Immature natural killer cell (primary cell): ENCODE measurements at regions not wholly inside any gene's neighbourhood (a gene's known extent, or its start where the extent isn't known, plus 50 kb on each side); places are given as distances from the start of the nearest gene placed in this dataset.
"Not testable (repeated sequence)": the region's sequence is repeated elsewhere in the genome, so short reads cannot be mapped to it uniquely, and the experiment has no call there.

Experiments used
- DNase-seq, 3 donors: peaks; one replicate each; pipeline ENCODE4 v3.0.0; 2022; ENCODE audit warnings: mixed read lengths in 1 of 3
- H3K27ac Mint-ChIP-seq, 6 donors: one replicate each; pipeline ENCODE4 v1.8.0; 2020; ENCODE audit warnings: mixed read lengths in 6 of 6, mild to moderate bottlenecking in 5 of 6, inconsistent platforms in 4 of 6, moderate library complexity in 3 of 6
- H3K27me3 Mint-ChIP-seq, 3 donors: one replicate each; pipeline ENCODE4 v1.8.0; 2020 to 2021; ENCODE audit warnings: low read depth in 3 of 3, mild to moderate bottlenecking in 3 of 3, mixed read lengths in 3 of 3, moderate library complexity in 3 of 3, inconsistent platforms in 1 of 3
- H3K36me3 Mint-ChIP-seq, 3 donors: one replicate each; pipeline ENCODE4 v1.8.0; 2020; ENCODE audit warnings: mixed read lengths in 3 of 3, inconsistent platforms in 2 of 3, mild to moderate bottlenecking in 2 of 3
- H3K4me1 Mint-ChIP-seq, 2 donors: one replicate each; pipeline ENCODE4 v1.8.0; 2020; ENCODE audit warnings: inconsistent platforms in 2 of 2, mild to moderate bottlenecking in 2 of 2, mixed read lengths in 2 of 2, moderate library complexity in 1 of 2
- H3K4me3 Mint-ChIP-seq, 5 donors: one replicate each; pipeline ENCODE4 v1.8.0; 2020; ENCODE audit warnings: mild to moderate bottlenecking in 5 of 5, mixed read lengths in 5 of 5, inconsistent platforms in 3 of 5, moderate library complexity in 3 of 5
- H3K9me3 Mint-ChIP-seq, 6 donors: one replicate each; pipeline ENCODE4 v1.8.0; 2020; ENCODE audit warnings: mild to moderate bottlenecking in 6 of 6, mixed read lengths in 6 of 6, inconsistent platforms in 4 of 6, moderate library complexity in 3 of 6

DNA sequence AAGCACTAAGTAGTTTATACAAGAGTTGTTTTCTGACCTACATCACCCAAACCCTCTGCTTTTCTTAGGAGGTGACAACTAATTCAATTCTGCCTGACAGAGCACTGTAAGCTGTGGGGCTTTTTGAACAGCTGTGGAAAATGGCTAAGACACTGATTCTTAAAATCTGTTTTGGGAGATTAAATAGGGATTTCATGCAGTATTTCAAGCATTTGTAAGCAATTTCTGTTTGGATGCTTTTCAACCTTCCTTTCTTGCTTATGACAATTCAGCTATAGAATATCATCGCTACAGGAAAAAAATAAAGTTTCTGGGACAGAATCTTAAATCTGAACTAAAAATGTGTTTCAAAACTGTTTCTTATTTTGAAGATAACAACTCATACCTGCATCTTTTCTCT lies 459.5 kb downstream of the RAPGEF2 start:
- H3K4me1 Mint-ChIP-seq, result no peaks in the 10 kb centered on the region
- peaks cover 0 to 27% (median 8%) of the 10 kb centered on the region in 6 donors for H3K9me3 Mint-ChIP-seq
- peaks cover 0 to 1% (median 0%) of the 10 kb centered on the region in 3 donors for H3K27me3 Mint-ChIP-seq
- no peak overlapping the region for H3K4me3 Mint-ChIP-seq
- no peaks in the 10 kb centered on the region for H3K36me3 Mint-ChIP-seq
- no peak for DNase-seq
- no peak overlapping the region for H3K27ac Mint-ChIP-seq

DNA sequence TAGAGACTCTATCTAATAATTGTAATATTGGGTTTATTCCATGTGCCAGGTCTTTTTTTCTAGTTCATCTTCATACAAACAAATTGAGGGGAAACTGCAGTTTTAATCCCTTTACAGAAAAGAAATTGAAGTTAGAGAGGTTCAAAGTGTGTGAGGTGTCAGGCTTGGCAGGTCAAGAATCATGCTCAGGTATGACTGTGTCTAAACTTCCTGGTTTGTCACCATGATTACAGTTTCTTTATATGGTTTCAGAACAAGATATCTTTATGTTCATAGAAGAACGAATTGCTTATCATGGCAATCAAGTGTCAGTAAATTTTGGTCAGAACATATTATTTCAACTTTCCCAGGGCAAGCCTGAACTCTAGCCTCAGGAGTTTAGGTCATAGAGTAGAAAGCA lies 460.4 kb downstream of the RAPGEF2 start:
- H3K4me3 Mint-ChIP-seq, result no peak overlapping the region
- no peak for DNase-seq

DNA sequence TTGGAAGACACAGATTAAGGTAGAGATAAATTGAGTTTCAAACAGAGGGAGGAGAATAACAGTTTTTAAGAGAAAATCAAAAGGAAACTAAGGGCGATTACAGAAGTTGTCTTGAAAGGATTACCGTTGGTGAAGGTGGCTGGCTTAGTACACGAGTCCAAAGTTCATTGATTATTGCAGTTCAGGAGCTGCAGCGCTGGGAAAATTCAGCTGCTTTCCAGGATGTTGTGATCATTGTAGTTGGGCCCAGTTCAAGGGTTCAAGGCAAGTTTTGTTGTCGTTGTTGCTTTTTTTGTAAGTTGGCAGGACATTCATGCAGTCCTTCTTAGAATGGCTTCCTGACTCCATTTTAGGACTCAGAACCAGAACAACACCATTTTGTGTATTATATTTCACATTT lies 461.7 kb downstream of the RAPGEF2 start:
- Mint-ChIP-seq H3K4me1 (no peaks in the 10 kb centered on the region), H3K4me3 (no peak overlapping the region), H3K9me3 (peaks cover 6 to 42% (median 10%) of the 10 kb centered on the region in 6 donors), H3K27me3 (peaks cover 0 to 1% (median 0%) of the 10 kb centered on the region in 3 donors), H3K36me3 (no peaks in the 10 kb centered on the region), H3K27ac (no peak overlapping the region)
- DNase-seq, result no peak

More for the DNA sequence above, 460.4 kb downstream of the RAPGEF2 start:
- Mint-ChIP-seq H3K27me3 (peaks cover 0 to 1% (median 0%) of the 10 kb centered on the region in 3 donors), H3K27ac (no peak overlapping the region), H3K9me3 (peaks cover 0 to 33% (median 8%) of the 10 kb centered on the region in 6 donors), H3K4me1 (no peaks in the 10 kb centered on the region), H3K36me3 (no peaks in the 10 kb centered on the region)

DNA sequence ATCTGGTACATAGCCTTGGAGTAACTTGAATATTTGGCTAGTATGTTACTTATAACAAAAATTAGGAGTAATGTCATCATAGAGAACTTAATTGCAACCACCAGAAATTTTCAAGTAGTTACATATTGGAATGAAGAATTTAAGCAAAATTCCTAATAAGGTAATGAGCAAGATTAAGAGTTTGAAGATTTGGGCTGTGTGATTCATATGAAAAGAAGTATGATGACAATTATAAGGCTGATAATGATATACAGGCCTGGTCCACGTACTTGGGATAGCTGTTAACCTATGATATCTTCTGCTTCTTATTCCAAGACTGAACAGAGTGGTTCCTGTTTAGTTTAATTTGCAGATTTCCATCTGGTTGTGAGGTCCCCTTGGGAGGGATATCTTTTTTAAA lies 463.9 kb downstream of the RAPGEF2 start:
- Mint-ChIP-seq H3K4me1 (no peaks in the 10 kb centered on the region), H3K27me3 (peaks cover 0 to 1% (median 0%) of the 10 kb centered on the region in 3 donors), H3K9me3 (peaks cover 16 to 58% (median 28%) of the 10 kb centered on the region in 6 donors), H3K27ac (no peak overlapping the region), H3K36me3 (no peaks in the 10 kb centered on the region), H3K4me3 (no peak overlapping the region)
- no peak for DNase-seq

DNA sequence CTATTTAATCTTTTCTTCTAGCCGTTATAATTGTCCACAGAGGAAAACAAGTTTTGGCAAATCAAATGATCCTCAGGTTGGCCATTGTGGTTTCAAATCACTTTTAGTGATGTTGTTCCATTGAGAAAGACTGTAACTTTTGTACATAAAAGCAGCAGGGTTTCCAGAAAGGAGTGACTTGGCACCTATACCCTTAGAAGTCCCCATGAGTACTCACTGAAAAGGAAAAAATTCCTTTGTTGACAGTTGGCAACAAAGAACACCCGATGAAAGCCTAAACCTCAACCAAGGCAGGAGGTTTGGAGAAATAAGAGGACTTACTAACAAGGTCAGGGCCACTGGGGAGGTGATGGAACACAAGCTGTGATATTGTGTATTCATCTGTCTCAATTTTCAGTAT lies 474.4 kb downstream of the RAPGEF2 start:
- Mint-ChIP-seq H3K27me3 (no peaks in the 10 kb centered on the region), H3K4me3 (no peak overlapping the region), H3K9me3 (peaks cover 4 to 21% (median 5%) of the 10 kb centered on the region in 6 donors), H3K27ac (no peak overlapping the region), H3K36me3 (no peaks in the 10 kb centered on the region), H3K4me1 (no peaks in the 10 kb centered on the region)
- DNase-seq, result no peak

DNA sequence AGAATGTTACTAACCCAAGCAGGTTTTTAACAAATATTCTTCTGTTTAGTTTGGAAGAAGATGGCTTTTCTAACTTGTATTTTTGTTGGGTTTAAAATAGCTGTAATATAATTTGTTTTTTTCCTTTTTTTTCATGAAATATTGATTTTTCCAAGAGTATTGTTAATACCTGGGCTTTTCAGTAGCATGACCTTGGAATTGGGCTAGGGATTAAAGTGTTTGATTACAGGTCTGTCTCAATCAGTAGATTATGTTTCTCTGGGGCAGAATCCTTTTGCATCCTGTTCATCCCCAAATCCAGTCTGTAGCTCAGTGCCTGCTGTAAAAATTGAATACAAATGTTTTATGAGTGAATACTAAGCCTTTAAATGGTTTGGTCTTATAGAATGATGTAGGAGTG lies 479.8 kb downstream of the RAPGEF2 start:
- Mint-ChIP-seq H3K9me3 (peaks cover 8 to 28% (median 14%) of the 10 kb centered on the region in 6 donors), H3K4me3 (no peak overlapping the region)

DNA sequence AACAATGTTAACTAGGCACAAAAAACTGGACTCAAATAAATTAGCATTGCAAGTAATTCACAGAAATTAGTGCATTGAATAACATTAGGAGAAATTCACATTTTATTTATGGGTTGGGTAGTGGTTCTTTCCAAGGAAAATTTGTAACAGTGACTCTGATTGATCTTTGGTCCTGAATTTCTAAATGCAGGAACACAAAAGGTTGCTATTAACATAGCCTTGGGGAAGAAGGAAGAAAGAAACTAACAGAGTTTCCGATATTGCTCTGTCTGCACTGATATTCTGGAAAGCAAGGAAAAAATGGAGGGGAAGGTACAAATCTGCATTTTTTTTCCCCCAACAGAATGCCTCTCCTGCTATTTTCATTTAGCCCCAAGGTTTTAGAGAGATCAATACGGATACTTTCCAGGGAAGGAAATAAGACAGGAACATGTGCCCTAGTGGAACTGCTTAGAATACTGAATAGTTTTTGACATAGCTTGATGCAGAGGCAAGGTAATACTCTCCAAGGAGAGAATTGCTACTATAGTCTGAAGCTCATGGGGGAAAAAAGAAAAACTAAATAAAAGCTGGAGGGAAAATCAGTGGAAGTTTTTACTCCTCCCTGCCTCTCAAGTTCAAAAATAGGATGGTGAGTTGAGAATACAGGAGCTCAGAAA lies 490.1 kb downstream of the RAPGEF2 start:
- no peak overlapping the region for H3K4me3 Mint-ChIP-seq
- no peak overlapping the region for H3K27ac Mint-ChIP-seq
- no peaks in the 10 kb centered on the region for H3K27me3 Mint-ChIP-seq
- peaks cover 0 to 12% (median 3%) of the 10 kb centered on the region in 6 donors for H3K9me3 Mint-ChIP-seq
- no peaks in the 10 kb centered on the region for H3K4me1 Mint-ChIP-seq
- no peaks in the 10 kb centered on the region for H3K36me3 Mint-ChIP-seq
- DNase-seq, result no peak

More for the DNA sequence above, 479.8 kb downstream of the RAPGEF2 start:
- Mint-ChIP-seq H3K4me1 (no peaks in the 10 kb centered on the region), H3K27me3 (peaks cover 0 to 3% (median 0%) of the 10 kb centered on the region in 3 donors), H3K27ac (no peak overlapping the region), H3K36me3 (peaks cover 0 to 4% (median 0%) of the 10 kb centered on the region in 3 donors)
- DNase-seq, result no peak

DNA sequence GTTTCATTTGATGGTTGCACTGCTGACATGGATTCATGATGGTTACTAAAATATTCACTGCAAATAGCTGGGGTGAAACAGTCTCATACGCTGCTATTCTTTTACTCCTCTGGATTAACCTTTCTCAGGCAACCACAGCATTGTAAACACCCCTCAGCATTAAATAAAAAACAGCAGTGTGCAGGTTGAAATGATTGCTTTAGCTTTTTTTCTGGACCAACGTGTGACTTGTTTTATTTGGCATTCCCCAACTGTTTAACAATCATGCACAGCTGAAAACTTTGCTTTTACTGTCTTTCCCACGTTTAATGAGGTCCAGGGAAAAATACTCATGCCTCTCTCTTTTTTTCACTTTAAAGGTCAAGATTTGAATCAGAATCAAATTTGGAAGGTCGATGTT lies 490.8 kb downstream of the RAPGEF2 start:
- Mint-ChIP-seq H3K27ac (no peak overlapping the region), H3K27me3 (no peaks in the 10 kb centered on the region), H3K4me3 (no peak overlapping the region), H3K36me3 (no peaks in the 10 kb centered on the region), H3K4me1 (no peaks in the 10 kb centered on the region), H3K9me3 (peaks cover 0 to 15% (median 3%) of the 10 kb centered on the region in 6 donors)
- DNase-seq, result no peak

DNA sequence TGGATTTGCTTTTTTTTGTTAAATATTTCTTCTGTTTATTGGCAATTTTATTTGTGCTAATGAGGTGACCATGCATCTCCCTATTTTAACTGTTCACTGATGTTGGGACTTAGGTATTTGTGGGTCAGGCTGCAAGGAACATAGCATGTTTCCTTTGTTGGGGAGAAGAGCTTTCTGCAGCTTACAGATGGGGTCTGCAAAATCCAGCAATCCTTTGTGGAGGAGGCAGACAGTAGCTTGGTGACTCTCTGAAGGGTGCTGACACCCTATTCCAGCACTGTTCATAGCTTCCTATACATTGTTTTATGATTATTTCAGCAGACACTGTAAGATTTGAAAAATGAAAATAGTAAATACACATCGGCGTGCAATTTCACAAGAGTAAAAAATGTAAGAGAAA lies 491.7 kb downstream of the RAPGEF2 start:
- H3K4me1 Mint-ChIP-seq, result no peaks in the 10 kb centered on the region
- peaks cover 0 to 15% (median 3%) of the 10 kb centered on the region in 6 donors for H3K9me3 Mint-ChIP-seq
- H3K27ac Mint-ChIP-seq, result no peak overlapping the region
- H3K4me3 Mint-ChIP-seq, result no peak overlapping the region
- H3K27me3 Mint-ChIP-seq, result no peaks in the 10 kb centered on the region
- DNase-seq, result no peak
- no peaks in the 10 kb centered on the region for H3K36me3 Mint-ChIP-seq

DNA sequence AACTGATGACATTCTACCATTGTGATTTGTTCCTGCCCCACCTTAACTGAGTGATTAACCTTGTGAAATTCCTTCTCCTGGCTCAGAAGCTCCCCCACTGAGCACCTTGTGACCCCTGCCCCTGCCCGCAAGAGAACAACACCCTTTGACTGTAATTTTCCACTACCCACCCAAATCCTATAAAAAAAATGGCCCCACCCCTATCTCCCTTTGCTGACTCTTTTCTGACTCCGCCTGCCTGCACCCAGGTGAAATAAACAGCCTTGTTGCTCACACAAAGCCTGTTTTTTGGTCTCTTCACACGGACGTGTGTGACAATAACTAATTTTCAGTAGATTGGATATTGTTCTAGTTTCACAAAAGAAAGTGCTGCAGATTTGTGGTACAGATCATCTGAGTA lies 492.2 kb downstream of the RAPGEF2 start:
- not testable (repeated sequence) for H3K27me3 Mint-ChIP-seq, H3K36me3 Mint-ChIP-seq, DNase-seq, H3K27ac Mint-ChIP-seq, H3K4me1 Mint-ChIP-seq, H3K4me3 Mint-ChIP-seq
- H3K9me3 Mint-ChIP-seq, result peaks cover 0 to 13% (median 5%) of the 10 kb centered on the region in 6 donors

DNA sequence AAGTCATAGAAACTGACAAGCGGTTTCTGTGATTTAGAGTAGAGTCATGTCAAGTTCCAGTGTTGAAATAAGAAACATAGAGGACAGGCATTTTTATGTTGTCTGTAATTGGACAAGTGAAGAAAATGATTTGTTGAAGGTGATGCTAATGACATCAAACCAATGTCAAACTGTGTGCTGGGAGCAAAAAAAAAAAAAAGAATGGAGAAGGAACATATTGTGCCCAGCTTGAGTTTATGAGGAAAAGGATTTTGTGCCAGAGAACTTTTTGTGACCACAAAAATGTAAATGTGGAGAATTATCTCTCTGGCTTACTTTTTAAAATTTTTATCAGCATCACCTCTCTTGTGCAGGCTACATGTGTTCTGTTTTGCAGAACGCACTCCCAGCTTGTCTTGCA lies 495.7 kb downstream of the RAPGEF2 start:
- H3K4me3 Mint-ChIP-seq, result no peak overlapping the region
- peaks cover 0 to 10% (median 4%) of the 10 kb centered on the region in 6 donors for H3K9me3 Mint-ChIP-seq
- no peaks in the 10 kb centered on the region for H3K4me1 Mint-ChIP-seq
- DNase-seq, result no peak
- no peaks in the 10 kb centered on the region for H3K27me3 Mint-ChIP-seq
- no peak overlapping the region for H3K27ac Mint-ChIP-seq
- no peaks in the 10 kb centered on the region for H3K36me3 Mint-ChIP-seq

DNA sequence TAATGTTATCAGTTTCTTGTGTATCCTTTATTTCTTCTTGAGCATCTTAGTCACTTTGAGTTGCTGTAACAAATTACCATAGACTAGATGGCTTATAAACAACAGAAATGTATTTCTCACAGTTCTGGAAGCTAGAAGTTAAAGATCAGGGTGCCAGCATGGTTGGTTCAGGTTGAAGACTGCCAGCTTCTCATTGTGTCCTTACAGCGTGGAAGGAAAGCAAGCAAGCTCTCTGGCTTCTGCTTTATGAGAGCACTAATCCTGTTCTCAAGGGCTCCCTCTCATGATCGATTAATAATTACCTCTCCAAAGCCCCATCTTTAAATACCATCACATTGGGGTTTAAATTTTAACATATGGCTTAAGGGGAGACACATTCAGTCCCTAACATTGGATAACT lies 497.2 kb downstream of the RAPGEF2 start:
- Mint-ChIP-seq H3K36me3 (no peaks in the 10 kb centered on the region), H3K4me1 (no peaks in the 10 kb centered on the region), H3K4me3 (no peak overlapping the region), H3K27me3 (no peaks in the 10 kb centered on the region), H3K27ac (no peak overlapping the region), H3K9me3 (peaks cover 0 to 15% (median 3%) of the 10 kb centered on the region in 6 donors)
- DNase-seq, result no peak

DNA sequence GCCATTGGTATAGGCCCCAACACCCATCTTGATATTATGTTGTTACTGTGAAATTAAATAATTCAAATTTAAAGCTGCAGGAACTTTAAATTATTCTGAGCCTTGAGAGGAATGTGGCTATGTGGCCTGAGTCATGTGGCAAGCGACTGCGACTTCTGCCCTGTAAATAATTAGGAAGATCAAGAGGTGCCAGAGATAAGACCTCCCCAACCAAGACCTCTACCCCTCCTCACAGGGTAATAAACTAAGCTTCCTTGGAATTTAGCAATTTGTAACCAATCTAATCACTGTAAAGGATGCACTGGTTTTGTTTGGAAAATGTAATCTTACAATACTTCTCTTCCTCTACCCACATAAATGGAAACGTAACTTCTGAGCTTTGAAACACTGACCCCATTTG lies 501.9 kb downstream of the RAPGEF2 start:
- Mint-ChIP-seq H3K27ac (no peak overlapping the region), H3K36me3 (no peaks in the 10 kb centered on the region), H3K4me1 (no peaks in the 10 kb centered on the region), H3K27me3 (no peaks in the 10 kb centered on the region), H3K9me3 (peaks cover 0 to 11% (median 1%) of the 10 kb centered on the region in 6 donors), H3K4me3 (no peak overlapping the region)
- DNase-seq, result no peak

DNA sequence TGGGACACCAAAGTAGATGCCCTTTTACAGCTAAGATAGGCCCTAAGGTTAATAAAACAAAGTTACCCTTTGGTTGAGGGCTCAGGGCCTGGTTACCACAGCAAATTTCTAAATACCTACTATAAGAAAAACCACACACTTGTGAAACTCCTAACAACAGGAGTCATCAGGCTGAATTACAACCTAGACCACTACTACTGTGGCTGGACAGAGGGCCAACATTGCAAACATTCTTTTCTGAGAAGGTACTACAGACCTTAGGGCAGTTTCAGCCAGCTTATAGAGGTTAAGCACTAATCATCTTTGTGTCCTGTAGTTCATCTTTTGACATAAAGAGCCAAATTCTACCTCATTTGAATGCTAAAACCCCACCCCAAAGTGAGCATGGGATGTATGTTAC lies 504.0 kb downstream of the RAPGEF2 start:
- H3K4me3 Mint-ChIP-seq, result no peak overlapping the region
- H3K36me3 Mint-ChIP-seq, result no peaks in the 10 kb centered on the region
- H3K27ac Mint-ChIP-seq, result no peak overlapping the region
- H3K27me3 Mint-ChIP-seq, result peaks cover 0 to 2% (median 0%) of the 10 kb centered on the region in 3 donors
- H3K4me1 Mint-ChIP-seq, result no peaks in the 10 kb centered on the region
- no peak for DNase-seq
- peaks cover 0 to 11% (median 1%) of the 10 kb centered on the region in 6 donors for H3K9me3 Mint-ChIP-seq

DNA sequence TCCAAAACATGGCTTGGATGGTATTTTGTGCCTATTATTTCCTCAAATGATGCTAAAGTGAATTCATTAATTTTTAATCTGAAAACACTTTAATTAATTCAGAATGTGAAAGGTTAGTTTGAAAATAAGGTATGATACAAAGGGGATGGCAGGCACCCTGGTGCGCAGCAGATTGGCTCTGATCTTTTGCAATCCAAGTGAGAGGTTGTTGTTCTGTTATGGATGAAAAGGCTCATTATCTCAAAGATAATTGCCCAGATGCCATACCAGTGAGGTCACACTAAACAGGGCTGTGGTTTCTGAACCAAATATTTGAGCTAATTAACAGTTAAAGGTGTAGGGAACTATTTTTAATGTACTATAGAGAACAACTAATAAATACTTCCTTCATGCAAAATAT lies 504.9 kb downstream of the RAPGEF2 start:
- Mint-ChIP-seq H3K27me3 (peaks cover 0 to 2% (median 0%) of the 10 kb centered on the region in 3 donors), H3K27ac (no peak overlapping the region), H3K4me3 (no peak overlapping the region), H3K9me3 (peaks cover 0 to 17% (median 5%) of the 10 kb centered on the region in 6 donors), H3K4me1 (no peaks in the 10 kb centered on the region), H3K36me3 (peaks cover 0 to 3% (median 0%) of the 10 kb centered on the region in 3 donors)
- DNase-seq, result no peak
